Activated CD4-positive, alpha-beta T cell treated with anti-CD3 and anti-CD28 coated beads for 4 hours (primary cell): ENCODE measurements at regions not wholly inside any gene's neighbourhood (a gene's known extent, or its start where the extent isn't known, plus 50 kb on each side); places are given as distances from the start of the nearest gene placed in this dataset.
"Not testable (repeated sequence)": the region's sequence is repeated elsewhere in the genome, so short reads cannot be mapped to it uniquely, and the experiment has no call there.

Experiments
- DNase-seq, 2 donors: peaks; one replicate each; pipeline ENCODE4 v3.0.0-alpha.2; 2020

DNA sequence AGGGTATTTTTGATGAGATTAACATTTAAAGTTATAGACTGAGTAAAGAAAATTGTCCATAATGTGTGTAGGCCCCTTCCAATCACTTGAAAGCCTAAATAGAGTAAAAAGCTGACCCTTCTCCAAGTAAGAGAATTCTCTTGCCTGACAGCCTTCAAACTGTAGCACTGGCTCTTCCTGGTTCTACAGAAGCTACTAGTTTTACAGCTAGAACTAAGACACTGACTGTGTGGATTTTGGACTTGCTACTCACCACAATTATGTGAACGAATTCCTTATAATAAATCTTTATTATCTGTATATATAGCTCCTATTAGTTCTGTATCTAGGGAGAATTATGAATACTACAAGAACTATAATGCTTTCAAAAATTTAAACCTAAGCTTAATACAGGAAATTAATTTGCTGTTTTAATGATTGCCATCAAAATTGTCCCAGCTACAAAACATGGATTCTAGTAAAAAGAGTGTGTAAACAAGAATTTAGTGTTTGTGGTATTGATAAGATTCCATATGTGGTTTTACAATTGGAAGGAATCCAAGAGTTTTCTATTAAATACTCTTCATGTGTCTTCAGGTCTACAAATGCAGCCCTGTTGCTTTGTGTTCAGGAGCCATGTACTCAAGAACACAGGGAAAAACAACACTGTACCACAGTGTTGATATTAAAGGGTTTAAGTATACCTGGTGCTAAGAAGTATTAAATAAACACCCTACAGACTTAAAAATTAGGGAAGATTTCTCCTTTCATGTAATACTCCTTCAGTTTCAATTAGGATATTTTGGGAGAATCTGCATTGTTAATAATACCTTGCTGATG lies 366.5 kb downstream of the CXXC4 start:
- no peak for DNase-seq

GRCh38 chr4:104123021-104123420 lies 371.7 kb downstream of the CXXC4 start:
- no peak for DNase-seq

DNA sequence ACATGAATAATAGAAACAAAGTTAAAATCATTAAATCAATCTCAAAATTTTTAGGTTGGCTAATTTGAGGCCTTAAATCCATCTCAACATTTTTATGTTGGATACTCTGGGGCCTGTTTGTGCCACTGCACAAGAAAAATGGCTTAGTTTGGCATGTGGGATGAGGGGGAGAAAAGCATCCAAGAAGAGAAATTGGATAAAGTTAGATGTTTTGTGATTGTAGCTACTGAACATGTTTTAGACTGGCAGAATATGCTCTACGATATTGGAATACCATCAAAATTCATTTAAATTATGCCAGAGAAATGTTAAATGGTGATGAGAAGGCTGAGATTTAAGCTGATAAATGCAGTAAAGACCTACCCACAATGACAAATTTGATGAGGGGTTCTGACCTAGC lies 376.9 kb downstream of the CXXC4 start:
- no peak for DNase-seq

- DNase-seq: no peak
These were observed 380.8 kb downstream of the CXXC4 start for GRCh38 chr4:104113850-104114249.

- DNase-seq: no peak
These were observed 379.4 kb upstream of the TACR3 start for GRCh38 chr4:104099141-104099540.

GRCh38 chr4:104093247-104093646 lies 373.5 kb upstream of the TACR3 start:
- DNase-seq: no peak

DNA sequence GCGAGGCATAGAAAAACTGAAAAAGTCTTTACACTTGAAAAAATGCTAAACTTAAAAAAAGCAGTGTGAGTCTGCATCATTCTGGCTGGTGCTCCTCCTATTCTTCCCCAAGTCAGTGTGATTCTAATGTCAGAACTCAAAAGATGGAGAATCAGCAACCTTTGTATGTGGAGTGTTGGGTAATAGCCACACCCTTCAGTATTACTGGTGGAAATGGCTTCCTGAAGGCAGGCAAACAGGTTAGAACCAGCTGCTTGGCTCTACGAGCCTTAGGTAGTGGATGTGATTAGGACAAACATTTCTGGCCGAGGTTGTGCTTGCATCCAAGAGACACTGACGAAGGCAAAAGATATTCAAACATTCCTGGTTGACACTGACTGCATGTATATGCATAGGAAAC lies 353.4 kb upstream of the TACR3 start:
- DNase-seq: no peak

DNA sequence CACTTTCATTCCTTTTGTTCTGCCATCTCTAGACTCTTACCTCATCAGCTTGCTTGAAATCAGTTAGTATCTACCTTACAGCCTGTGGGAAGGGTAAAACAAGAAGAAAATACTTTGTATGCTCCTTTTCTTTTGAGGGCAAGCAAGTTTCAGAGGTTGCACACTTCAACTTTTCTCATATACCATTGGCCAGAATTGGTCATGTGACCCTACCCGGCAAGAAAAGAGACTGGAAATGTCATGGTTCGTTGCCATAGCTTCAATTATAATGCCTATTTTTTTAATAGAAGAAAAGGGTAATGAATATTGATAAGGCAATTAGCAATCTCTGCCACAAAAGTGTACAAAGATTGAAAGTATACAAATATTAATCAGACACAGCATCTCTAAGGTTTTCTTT lies 346.7 kb upstream of the TACR3 start:
- DNase-seq: no peak

DNA sequence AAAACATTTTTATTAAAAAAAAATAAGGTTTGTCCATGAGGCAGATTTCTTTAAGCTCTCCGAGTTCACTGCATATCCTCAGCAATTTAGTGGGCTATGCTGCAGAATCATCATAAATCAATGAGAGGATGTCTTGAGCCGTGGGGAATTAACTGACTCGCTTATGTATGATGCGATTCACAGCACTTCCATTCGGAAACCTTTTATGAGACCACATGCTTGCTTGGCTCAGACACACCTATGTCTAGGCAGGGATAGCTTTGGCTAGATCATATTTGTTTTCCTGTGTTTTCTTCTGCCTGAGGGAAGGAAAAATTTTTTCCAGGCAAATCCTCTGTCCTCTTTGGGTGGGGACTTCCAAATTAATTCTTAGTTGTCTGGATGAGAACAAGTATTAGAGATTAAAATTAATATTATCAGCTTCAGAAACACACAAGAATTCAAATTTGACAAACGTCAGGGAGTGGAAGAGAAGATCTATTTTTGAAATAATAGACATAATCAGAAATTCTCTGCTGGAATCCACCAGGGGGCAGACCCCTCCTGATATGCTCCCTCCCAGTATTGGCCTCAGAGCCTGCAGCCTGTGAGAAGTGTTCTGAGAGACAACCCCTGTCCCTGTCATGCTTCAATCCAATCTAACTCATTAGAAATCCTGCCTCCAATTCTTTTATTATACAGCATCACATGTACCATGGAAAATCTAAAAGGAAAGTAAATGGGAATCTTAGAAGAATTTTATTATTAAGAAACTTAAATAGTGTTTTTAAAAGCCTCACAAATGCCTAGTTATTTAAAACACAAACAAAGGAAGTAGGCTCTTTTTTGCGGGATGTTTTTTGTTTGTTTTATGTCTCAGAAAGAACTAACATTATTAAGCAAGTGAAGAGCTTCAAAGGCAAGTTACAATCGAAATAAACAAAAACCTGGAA lies 345.1 kb upstream of the TACR3 start:
- DNase-seq: no peak

DNA sequence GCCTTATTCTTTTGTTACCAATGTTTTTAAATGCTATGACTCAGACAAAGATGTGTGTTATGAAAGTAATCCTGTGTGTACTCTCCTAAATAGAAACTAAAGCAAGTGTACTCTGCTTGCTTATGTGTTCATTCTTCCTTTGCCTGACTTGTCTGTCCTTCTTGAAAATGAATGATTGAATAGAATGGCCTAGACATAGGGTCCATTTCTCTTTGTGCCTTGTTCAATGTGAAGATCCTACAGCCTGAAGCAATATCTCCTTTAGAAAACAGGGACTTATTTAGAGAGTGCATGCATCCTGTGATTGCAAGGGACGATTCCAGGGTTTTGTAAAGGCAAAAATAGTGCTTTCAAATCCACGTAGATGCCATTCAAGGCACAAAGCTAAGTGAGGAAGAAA lies 343.6 kb upstream of the TACR3 start:
- no peak for DNase-seq

DNA sequence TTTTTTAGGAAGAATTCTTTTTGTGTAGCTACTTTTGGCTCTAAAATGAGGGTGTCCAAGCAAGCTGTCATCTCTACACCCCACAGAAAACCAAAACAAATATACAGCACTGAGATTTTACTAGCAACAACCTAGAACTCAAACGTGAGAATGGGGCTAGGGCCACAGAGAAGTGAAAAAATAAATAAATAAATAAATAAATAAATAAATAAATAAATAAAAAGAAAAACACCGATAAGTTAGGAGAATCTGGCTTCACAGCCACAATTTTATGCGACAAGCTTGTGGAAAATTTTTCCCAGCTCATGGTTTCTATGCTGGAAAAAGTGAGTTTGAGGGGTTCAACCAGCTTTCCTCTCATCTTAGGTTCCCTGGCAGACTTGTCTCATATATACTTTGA lies 324.6 kb upstream of the TACR3 start:
- no peak for DNase-seq

GRCh38 chr4:104032896-104033295 lies 313.1 kb upstream of the TACR3 start:
- DNase-seq: no peak

DNA sequence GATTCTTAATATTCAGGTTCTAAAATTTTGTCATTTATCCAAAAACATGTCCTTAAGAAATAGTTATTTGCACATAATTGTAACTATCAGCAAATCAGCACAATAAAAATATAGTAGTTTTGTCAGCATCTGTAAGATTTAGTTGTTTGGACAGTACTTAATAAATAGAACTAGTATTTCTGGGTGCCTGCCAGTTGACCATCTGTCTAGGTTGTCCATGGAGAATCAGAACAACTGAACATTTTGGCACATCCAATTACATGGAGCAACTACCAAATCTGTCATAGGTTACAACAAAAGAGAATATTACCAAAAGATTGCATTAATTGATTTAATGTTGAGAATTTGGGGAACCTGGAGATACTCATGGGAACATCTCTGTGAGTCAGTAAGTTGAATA lies 305.5 kb upstream of the TACR3 start:
- DNase-seq: no peak

DNA sequence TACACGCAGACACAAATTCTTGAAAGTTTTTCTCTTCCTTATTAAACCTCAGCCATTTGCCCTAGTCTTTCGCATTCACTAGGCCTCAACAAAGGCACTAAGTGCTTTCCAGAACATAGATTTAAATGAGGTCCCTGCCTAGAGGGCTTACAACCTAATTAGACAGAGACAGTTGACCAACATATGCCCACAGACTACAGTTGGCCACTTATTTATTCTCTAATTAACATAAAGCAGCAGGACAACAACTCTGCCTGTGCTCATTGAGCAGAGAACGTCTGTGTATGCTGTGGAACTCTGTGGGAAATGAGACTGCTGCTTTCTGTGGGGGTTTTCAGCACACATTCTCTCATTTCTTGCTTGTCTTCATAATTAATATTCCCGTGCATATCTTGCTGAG lies 303.0 kb upstream of the TACR3 start:
- no peak for DNase-seq

GRCh38 chr4:104022226-104022625 lies 302.4 kb upstream of the TACR3 start:
- DNase-seq: no peak

DNA sequence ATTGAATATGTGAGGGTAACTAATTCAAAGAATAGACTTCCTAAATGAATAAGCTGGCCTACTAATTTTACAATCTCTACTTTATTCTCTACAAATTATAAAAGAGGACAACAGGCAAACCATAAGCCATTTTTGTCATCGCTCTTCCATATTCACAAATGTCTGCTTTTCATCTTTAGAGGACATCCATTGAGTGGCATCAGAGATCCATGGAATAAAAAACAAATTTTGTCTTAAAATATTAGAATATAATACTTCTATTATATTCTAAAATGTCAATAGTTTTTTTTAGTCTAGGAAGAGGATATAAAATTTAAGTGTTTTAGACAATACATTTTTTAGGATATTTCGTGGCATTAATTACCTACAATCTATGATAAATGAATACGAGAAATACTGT lies 300.9 kb upstream of the TACR3 start:
- no peak for DNase-seq

DNA sequence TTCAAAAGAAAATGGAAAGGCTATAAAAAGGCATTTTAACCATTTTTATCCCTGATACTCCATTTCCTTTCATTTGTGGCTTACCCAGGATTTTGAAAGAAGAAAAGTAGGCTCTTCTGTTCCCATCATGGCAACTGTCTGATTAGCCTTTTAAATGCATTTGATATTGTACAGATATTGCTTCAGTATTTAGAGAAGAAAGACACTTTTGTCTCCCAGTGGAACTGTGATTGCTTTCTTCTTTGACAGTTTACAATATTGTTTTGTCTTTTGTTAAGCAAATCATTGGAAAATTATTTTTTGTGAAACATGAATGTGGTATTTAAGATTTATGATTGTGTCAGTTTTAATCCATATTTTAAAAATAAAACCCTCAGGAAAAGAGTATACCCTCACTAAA lies 297.4 kb upstream of the TACR3 start:
- DNase-seq: no peak

DNA sequence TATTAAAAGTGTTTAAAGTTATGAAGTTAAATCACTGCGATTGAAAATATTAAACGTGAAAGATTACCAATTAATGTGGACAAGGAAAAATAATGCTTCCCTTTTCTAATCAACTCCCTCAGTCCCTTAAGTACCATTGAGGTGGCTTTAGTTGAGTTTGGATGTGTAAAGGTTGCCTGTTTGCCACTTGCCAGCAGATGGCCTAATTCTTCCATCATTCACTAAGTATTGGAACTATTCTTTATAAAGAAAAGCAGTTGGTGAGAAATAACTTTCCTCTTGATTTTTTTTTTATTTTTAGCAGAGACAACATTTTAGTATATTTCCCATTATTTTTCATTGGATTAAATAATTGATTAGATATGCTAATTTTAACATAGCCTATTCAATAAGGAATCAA lies 295.9 kb upstream of the TACR3 start:
- no peak for DNase-seq

DNA sequence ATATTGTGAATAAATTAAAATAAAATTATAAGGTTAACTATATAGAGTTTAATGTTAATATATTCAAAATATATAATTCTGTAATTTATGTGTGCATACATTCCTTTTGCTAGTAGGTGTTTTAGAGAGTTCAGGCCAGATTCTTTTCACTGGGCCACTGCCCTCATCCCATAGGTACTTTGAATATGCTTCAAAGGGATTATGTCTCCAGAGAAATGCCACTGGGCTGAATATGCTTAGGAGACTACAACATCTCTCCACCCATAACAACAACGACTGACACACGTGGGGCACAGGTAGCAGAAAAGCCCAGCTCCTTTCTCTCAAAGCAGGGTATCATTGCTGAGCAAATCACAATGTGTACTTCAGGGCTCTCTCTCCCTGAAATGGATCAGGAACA lies 290.9 kb upstream of the TACR3 start:
- no peak for DNase-seq

DNA sequence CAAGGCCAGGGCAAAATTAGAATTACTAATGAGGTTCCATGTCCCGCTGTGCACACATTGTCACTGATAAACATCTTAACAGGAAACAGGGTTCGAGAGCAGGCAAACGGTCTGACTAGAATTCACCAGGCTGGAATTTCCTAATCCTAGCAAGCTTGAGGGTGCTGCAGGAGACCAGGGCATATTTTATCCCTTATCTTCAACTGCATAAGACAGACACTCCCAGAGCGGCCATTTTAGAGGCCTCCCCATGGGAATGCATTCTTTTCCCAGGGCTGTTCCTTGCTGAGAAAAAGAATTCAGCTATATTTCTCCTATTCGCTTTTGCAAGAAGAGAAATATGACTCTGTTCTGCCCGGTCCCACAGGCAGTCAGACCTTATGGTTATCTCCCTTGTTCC lies 282.5 kb upstream of the TACR3 start:
- DNase-seq: not testable (repeated sequence)

DNA sequence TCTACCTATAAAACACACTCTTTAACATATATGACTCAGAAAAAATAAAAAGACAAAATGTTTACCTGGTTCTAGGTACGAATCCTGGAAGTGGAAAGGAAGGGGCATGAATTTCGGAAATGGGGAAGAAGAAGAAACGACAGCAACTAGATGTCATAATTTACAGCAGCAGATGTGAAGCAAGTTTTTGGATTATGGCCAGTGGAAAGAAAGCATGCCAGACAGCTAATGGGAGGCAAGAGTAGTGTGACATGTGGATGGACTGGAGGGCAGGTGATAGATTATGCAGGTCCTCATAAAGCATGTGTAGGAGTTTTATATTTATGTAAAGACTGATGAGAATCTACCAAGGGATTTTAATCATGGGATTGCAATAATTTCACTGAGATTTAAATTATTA lies 279.0 kb upstream of the TACR3 start:
- DNase-seq: no peak

DNA sequence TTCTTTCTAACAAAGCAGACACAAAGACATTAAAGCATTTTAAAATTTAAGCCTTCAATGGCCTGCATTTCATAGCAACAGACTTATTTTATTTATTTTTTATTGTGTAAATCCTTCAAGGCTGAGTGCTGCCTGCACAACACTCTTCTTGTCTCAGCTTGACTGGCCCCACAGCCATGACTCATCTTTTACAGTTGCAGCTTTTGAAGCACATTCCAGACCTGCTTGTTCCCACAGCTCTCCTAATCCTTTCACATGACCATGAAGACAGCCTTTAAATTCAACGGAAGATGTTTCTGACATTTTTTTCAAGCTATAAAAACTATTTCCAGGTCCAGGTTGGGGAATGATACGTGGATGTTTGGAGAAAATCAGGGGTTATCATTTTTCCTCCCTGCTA lies 276.9 kb upstream of the TACR3 start:
- DNase-seq: no peak

GRCh38 chr4:103996064-103996463 lies 276.3 kb upstream of the TACR3 start:
- no peak for DNase-seq

DNA sequence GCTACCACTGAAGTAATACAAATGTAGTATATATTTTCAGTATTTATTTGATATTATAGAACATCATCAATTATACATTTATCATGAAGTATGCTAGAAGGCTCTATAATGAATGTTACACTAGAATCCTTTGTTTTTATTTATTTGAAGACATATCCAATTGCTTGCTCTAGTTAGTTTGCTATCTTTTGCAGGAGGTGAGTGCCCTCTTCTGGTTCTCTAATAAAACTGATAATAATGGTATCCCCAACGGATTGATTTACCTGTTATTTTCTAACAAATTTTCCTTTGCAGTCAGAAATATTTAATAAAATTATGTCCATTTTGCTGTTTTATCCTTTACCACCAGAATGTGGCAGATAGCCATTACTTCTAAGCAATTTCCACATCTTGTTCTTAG lies 274.3 kb upstream of the TACR3 start:
- no peak for DNase-seq
